ENCODE measurements at regions not wholly inside any gene's neighbourhood (a gene's known extent, or its start where the extent isn't known, plus 50 kb on each side); places are given as distances from the start of the nearest gene placed in this dataset.
"Not testable (repeated sequence)": the region's sequence is repeated elsewhere in the genome, so short reads cannot be mapped to it uniquely, and the experiment has no call there.

- not testable (repeated sequence) for H3K36me3 ChIP-seq (ENCODE audit: control insufficient read depth, insufficient read depth, low read length); H3K4me1 ChIP-seq (ENCODE audit: control insufficient read depth, insufficient read depth, low read length); H3K4me3 ChIP-seq (ENCODE audit: low read depth, low read length); H3K9ac ChIP-seq (ENCODE audit: low read length); H3K9me3 ChIP-seq (ENCODE audit: control insufficient read depth, insufficient read depth, low read depth, low read length); H3K27ac ChIP-seq (ENCODE audit: low read depth, low read length)
- peaks cover 10% of the 10 kb centered on the region for H3K27me3 ChIP-seq (ENCODE audit: control insufficient read depth, insufficient read depth, low read length)
Observed at GRCh38 chr7:97928844-97929243, 56.6 kb upstream of the ASNS start.

DNA sequence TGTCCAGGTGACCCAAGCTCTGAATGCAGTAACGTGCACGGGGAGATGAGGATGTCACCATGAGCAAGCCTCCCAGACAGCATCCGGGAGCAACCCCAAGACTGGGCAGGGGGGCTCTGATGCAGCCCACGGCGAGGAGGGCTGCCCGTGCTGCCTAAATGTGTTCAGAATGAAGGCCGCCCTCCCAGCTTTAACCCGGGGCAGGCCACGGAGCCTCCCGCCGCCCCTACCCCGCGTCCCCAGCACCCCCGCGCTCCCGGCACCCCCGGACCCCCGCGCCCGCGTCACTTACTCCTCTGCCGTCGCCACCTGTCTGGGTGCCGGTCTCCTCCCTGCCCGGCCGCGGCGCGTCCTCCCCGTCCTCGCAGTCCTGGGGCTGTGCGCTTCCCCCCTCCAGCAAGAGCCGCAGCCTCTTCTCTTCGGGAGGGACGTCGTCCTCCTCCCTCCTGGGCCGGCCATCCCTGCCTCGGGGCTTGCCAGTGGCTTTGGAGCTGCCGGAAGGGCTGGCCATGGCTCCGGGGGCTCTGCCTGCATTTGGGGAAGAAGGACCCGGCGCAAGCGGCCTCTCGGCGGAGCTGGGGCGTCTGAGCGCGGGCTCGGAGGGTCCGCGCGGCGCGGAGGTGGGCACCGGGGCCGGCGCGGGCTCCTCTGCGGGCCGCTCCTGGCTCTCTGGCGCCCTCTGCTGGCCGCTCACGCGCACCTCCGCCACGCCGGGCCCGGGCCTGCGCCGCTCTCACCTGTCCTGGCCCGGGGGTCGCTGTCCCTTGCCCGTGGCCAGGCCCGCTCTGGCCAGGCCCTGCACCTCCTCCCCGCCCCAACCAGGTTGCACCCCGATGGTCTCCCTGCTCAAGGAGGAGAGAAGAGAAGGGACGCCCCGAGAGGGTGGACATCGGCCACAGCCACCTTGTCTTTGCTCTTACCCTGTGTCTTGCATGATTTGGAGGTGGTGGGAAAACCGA is 55.9 kb upstream of the ASNS start:
- not testable (repeated sequence) for H3K9me3 ChIP-seq (ENCODE audit: control insufficient read depth, insufficient read depth, low read depth, low read length); H3K4me1 ChIP-seq (ENCODE audit: control insufficient read depth, insufficient read depth, low read length); H3K27ac ChIP-seq (ENCODE audit: low read depth, low read length); H3K36me3 ChIP-seq (ENCODE audit: control insufficient read depth, insufficient read depth, low read length)
- Histone ChIP-seq H3K27me3 (ENCODE audit: control insufficient read depth, insufficient read depth, low read length) (peaks cover 10% of the 10 kb centered on the region), H3K4me3 (ENCODE audit: low read depth, low read length) (peak overlapping the region; percentile 65), H3K9ac (ENCODE audit: low read length) (peak overlapping the region; percentile 48)
